H1 (cell line): ENCODE measurements at regions not wholly inside any gene's neighbourhood (a gene's known extent, or its start where the extent isn't known, plus 50 kb on each side); places are given as distances from the start of the nearest gene placed in this dataset.

Experiments used
- CTCF ChIA-PET: fragments of 300-600 bp; sonication (Branson Sonifier 250); formaldehyde crosslinking; loops from one replicate; lab custom pipeline; 2021; ENCODE audit not compliant: partially characterized antibody; lab: Charles Lee
- POLR2A ChIA-PET: fragments of 300-600 bp; sonication (Branson Sonifier 250); formaldehyde crosslinking; loops from one replicate; lab custom pipeline; 2021; ENCODE audit warnings: inconsistent platforms; ENCODE audit not compliant: partially characterized antibody; lab: Charles Lee
- DNase-seq, 2 experiments: peaks; one replicate each; pipeline versions ENCODE4 v3.0.0 to v3.0.0-alpha.2; 2010 to 2022; ENCODE audit warnings: low spot score in 2 of 2, low read depth in 1 of 2, mixed read lengths in 1 of 2
- FAIRE-seq: peaks from 2 replicates; lab custom pipeline; 2011; peaks lifted over from hg19 to GRCh38; lab: Jason Lieb, UNC
- H2AFZ ChIP-seq: 2 replicates; pipeline ENCODE4 v1.8.1; 2012; ENCODE audit warnings: low read length, inconsistent platforms
- H2AK5ac ChIP-seq: 2 replicates; pipeline ENCODE4 v1.6.1; 2013; ENCODE audit warnings: low read depth, low read length
- H2BK120ac ChIP-seq: replicated peaks from 2 replicates; pipeline ENCODE3; 2013; ENCODE audit warnings: low read depth, low read length, inconsistent platforms
- H2BK12ac ChIP-seq: 2 replicates; pipeline ENCODE4 v1.6.1; 2013; ENCODE audit warnings: low read depth, low read length
- H2BK15ac ChIP-seq: 2 replicates; pipeline ENCODE4 v1.6.1; 2013; ENCODE audit warnings: low read length
- H2BK20ac ChIP-seq: 2 replicates; pipeline ENCODE4 v1.6.1; 2013; ENCODE audit warnings: low read length
- H2BK5ac ChIP-seq: 2 replicates; pipeline ENCODE4 v1.6.1; 2013; ENCODE audit warnings: low read depth, low read length
- H3K14ac ChIP-seq: 2 replicates; pipeline ENCODE4 v1.6.1; 2013; ENCODE audit warnings: inconsistent platforms; ENCODE audit not compliant: insufficient read length
- H3K18ac ChIP-seq: 2 replicates; pipeline ENCODE4 v1.6.1; 2013; ENCODE audit warnings: low read length; ENCODE audit errors: extremely low read depth
- H3K23ac ChIP-seq: 2 replicates; pipeline ENCODE4 v1.6.1; 2013; ENCODE audit warnings: inconsistent platforms; ENCODE audit not compliant: insufficient read length
- H3K23me2 ChIP-seq: 2 replicates; pipeline ENCODE4 v1.6.1; 2013; ENCODE audit warnings: low read depth, low read length
- H3K27ac ChIP-seq: 2 replicates; pipeline ENCODE4 v1.6.1; 2011; ENCODE audit warnings: low read depth, low read length, inconsistent platforms
- H3K27me3 ChIP-seq, 4 experiments: replicated peaks in 1 of 4; 1 replicate in 1 of 4; 2 replicates in 3 of 4; pipeline versions ENCODE4 v1.6.1 to v1.8.1; 2011 to 2013; ENCODE audit warnings: low read length in 3 of 4, mild to moderate bottlenecking in 3 of 4, inconsistent platforms in 2 of 4, mixed read lengths in 2 of 4, moderate library complexity in 1 of 4; ENCODE audit not compliant: control insufficient read depth in 3 of 4, insufficient read depth in 3 of 4; ENCODE audit errors: extremely low read depth in 1 of 4
- H3K36me3 ChIP-seq, 4 experiments: 2 replicates each; pipeline versions ENCODE4 v1.6.1 to v1.8.1; 2011 to 2013; ENCODE audit warnings: mild to moderate bottlenecking in 4 of 4, low read length in 3 of 4, moderate library complexity in 2 of 4, control low read depth in 1 of 4, inconsistent platforms in 1 of 4; ENCODE audit not compliant: insufficient read depth in 4 of 4, control insufficient read depth in 2 of 4
- H3K4ac ChIP-seq: replicated peaks from 2 replicates; pipeline ENCODE3; 2013; ENCODE audit warnings: low read length, low read depth, mixed read lengths, inconsistent platforms; ENCODE audit not compliant: insufficient read length
- H3K4me1 ChIP-seq, 4 experiments: replicated peaks in 1 of 4; 1 replicate in 1 of 4; 2 replicates in 3 of 4; pipeline versions ENCODE4 v1.6.1 to v1.8.1; 2011 to 2013; ENCODE audit warnings: low read length in 3 of 4, inconsistent platforms in 2 of 4, mixed read lengths in 1 of 4; ENCODE audit not compliant: insufficient read depth in 4 of 4, control insufficient read depth in 3 of 4
- H3K4me2 ChIP-seq, 2 experiments: 2 replicates each; pipeline versions ENCODE4 v1.6.1 to v1.8.1; 2011 to 2013; ENCODE audit warnings: low read depth in 2 of 2, low read length in 2 of 2, control low read depth in 1 of 2, inconsistent platforms in 1 of 2, mild to moderate bottlenecking in 1 of 2; ENCODE audit not compliant: insufficient read depth in 1 of 2
- H3K4me3 ChIP-seq, 4 experiments: fragments of 200-600, 300-600 bp in 1 of 4; sonication (generic), shearing (Covaris generic), sonication (Bioruptor Twin) in 1 of 4; 2 replicates each; pipeline versions ENCODE4 v1.5.1 to v1.8.1; 2011 to 2016; ENCODE audit warnings: low read length in 4 of 4, low read depth in 3 of 4, control low read depth in 2 of 4, inconsistent platforms in 2 of 4, mild to moderate bottlenecking in 2 of 4, mixed read lengths in 1 of 4, moderate library complexity in 1 of 4; ENCODE audit not compliant: insufficient read depth in 2 of 4; ENCODE audit errors: extremely low read depth in 1 of 4
- H3K56ac ChIP-seq: replicated peaks from 2 replicates; pipeline ENCODE3; 2013; ENCODE audit warnings: low read depth, mild to moderate bottlenecking, mixed read lengths, low read length, inconsistent platforms; ENCODE audit not compliant: insufficient read length
- H3K79me1 ChIP-seq: 2 replicates; pipeline ENCODE4 v1.6.1; 2013; ENCODE audit warnings: low read depth, low read length, control low read depth
- H3K79me2 ChIP-seq, 2 experiments: 2 replicates each; pipeline versions ENCODE4 v1.6.1 to v1.8.1; 2012 to 2013; ENCODE audit warnings: low read length in 2 of 2, mild to moderate bottlenecking in 2 of 2, inconsistent platforms in 1 of 2; ENCODE audit not compliant: insufficient read depth in 2 of 2, control insufficient read depth in 1 of 2
- H3K9ac ChIP-seq, 4 experiments: replicated peaks in 1 of 4; 1 replicate in 1 of 4; 2 replicates in 3 of 4; pipeline versions ENCODE4 v1.6.1 to v1.8.1; 2011 to 2013; ENCODE audit warnings: low read depth in 3 of 4, low read length in 3 of 4, control low read depth in 2 of 4, mild to moderate bottlenecking in 2 of 4, moderate library complexity in 2 of 4, inconsistent platforms in 1 of 4; ENCODE audit errors: extremely low read depth in 1 of 4
- H3K9me3 ChIP-seq, 2 experiments: 2 replicates each; pipeline versions ENCODE4 v1.6.1 to v1.8.1; 2012 to 2013; ENCODE audit warnings: mild to moderate bottlenecking in 2 of 2, moderate library complexity in 2 of 2, control low read depth in 1 of 2, inconsistent platforms in 1 of 2, low read depth in 1 of 2, low read length in 1 of 2, mixed read lengths in 1 of 2; ENCODE audit not compliant: insufficient read depth in 2 of 2
- H4K20me1 ChIP-seq, 2 experiments: replicated peaks in 1 of 2; 2 replicates each; pipeline versions ENCODE3 to v1.8.1; 2011 to 2013; ENCODE audit warnings: inconsistent platforms in 2 of 2, low read length in 2 of 2, mild to moderate bottlenecking in 1 of 2; ENCODE audit not compliant: insufficient read depth in 2 of 2, control insufficient read depth in 1 of 2
- H4K5ac ChIP-seq: 2 replicates; pipeline ENCODE4 v1.6.1; 2013; ENCODE audit warnings: low read length, low read depth, mixed read lengths, inconsistent platforms; ENCODE audit not compliant: insufficient read length
- H4K8ac ChIP-seq: 2 replicates; pipeline ENCODE4 v1.8.0; 2013; ENCODE audit warnings: mild to moderate bottlenecking, moderate library complexity, low read length, inconsistent platforms; ENCODE audit not compliant: insufficient read depth; ENCODE audit errors: extremely low read depth
- H4K91ac ChIP-seq: replicated peaks from 2 replicates; pipeline ENCODE3; 2013; ENCODE audit warnings: low read length, mixed read lengths, inconsistent platforms; ENCODE audit not compliant: insufficient read length
- BACH1 ChIP-seq: IDR thresholded peaks from 2 replicates; pipeline ENCODE4 v1.6.1; 2012; ENCODE audit warnings: low read length, improper control_type of control experiment
- BRCA1 ChIP-seq: IDR thresholded peaks from 2 replicates; pipeline ENCODE4 v1.6.1; 2012; ENCODE audit warnings: low read depth, low read length, improper control_type of control experiment
- CHD2 ChIP-seq: IDR thresholded peaks from 2 replicates; pipeline ENCODE4 v1.6.1; 2012; ENCODE audit warnings: low read length, improper control_type of control experiment
- CREB1 ChIP-seq: IDR thresholded peaks from 2 replicates; pipeline ENCODE4 v1.6.1; 2012; ENCODE audit warnings: inconsistent platforms
- KDM4A ChIP-seq: IDR thresholded peaks from one replicate; pipeline ENCODE4 v1.7.1; 2012; ENCODE audit warnings: low read depth, mild to moderate bottlenecking, moderate library complexity, low read length, inconsistent platforms; ENCODE audit not compliant: severe bottlenecking
- KDM5A ChIP-seq: fragments of 200-600 bp; IDR thresholded peaks from 2 replicates; pipeline ENCODE4 v1.7.1; 2012; ENCODE audit warnings: mild to moderate bottlenecking, low read length, inconsistent platforms, mixed read lengths
- PHF8 ChIP-seq: fragments of 200-600 bp; sonication (generic); conservative IDR thresholded peaks from 2 replicates; pipeline ENCODE4 v1.7.1; 2012; ENCODE audit warnings: low read depth, mild to moderate bottlenecking, inconsistent platforms, low read length, moderate library complexity
- POU5F1 ChIP-seq: IDR thresholded peaks from 2 replicates; pipeline ENCODE4 v1.6.1; 2011; ENCODE audit warnings: low read depth, mild to moderate bottlenecking, low read length, moderate library complexity
- SIN3A ChIP-seq, 2 experiments: IDR thresholded peaks in 1 of 2; conservative IDR thresholded peaks in 1 of 2; 2 replicates each; pipeline ENCODE4 v1.6.1; 2011 to 2012; ENCODE audit warnings: low read length in 2 of 2, improper control_type of control experiment in 1 of 2, low read depth in 1 of 2, mild to moderate bottlenecking in 1 of 2
- SUZ12 ChIP-seq: fragments of 200-600 bp; sonication (generic); IDR thresholded peaks from 2 replicates; pipeline ENCODE4 v1.6.1; 2012; ENCODE audit warnings: mild to moderate bottlenecking, inconsistent platforms, low read length, moderate library complexity, mixed read lengths
- USF2 ChIP-seq: IDR thresholded peaks from 2 replicates; pipeline ENCODE4 v1.6.1; 2011; ENCODE audit warnings: low read length, improper control_type of control experiment
- YY1 ChIP-seq: IDR thresholded peaks from 2 replicates; pipeline ENCODE4 v1.6.1; 2011; ENCODE audit warnings: low read depth, mild to moderate bottlenecking, low read length
- WGBS, 2 experiments: shearing (Covaris generic) in 1 of 2; methylation state at CpG; one replicate each; pipeline versions ENCODE4 v1.1.6 to v1.1.7; 2013 to 2015; ENCODE audit warnings: low lambda C conversion rate in 2 of 2, mixed read lengths in 2 of 2, inconsistent platforms in 1 of 2, low coverage in 1 of 2, missing lambda C conversion rate in 1 of 2; ENCODE audit not compliant: insufficient replicate concordance in 2 of 2, insufficient coverage in 1 of 2, insufficient read length in 1 of 2; ENCODE audit errors: extremely low coverage in 1 of 2, missing lambda C conversion rate in 1 of 2; 5-methylcytosine and 5-hydroxymethylcytosine counted together

GRCh38 chr11:28757725-28758515 is 649.7 kb downstream of the METTL15 start:
- Histone ChIP-seq H2BK5ac (no peak overlapping the region), H3K79me2 (no peaks in the 10 kb centered on the region), H2BK15ac (no peak overlapping the region), H3K4ac (no peak overlapping the region), H3K23me2 (no peaks in the 10 kb centered on the region; the same call in 1 of the 2 replicates), H3K27me3 (no peaks in the 10 kb centered on the region), H3K4me2 (no peak overlapping the region), H4K91ac (no peak overlapping the region), H3K14ac (no peak overlapping the region), H3K36me3 (no peaks in the 10 kb centered on the region), H4K8ac (no peak overlapping the region), H2AFZ (no peak overlapping the region), H3K4me3 (no peak overlapping the region), H3K23ac (no peak overlapping the region), H3K4me1 (peaks cover 0 to 5% (median 0%) of the 10 kb centered on the region in 4 experiments; a peak in 2 of 7 replicates), H3K9me3 (no peaks in the 10 kb centered on the region), H2BK120ac (no peak overlapping the region), H3K9ac (no peak overlapping the region), H3K27ac (no peak overlapping the region), H3K79me1 (no peaks in the 10 kb centered on the region), H3K56ac (no peak overlapping the region), H3K18ac (no peak overlapping the region), H2BK20ac (no peak overlapping the region), H2BK12ac (no peak overlapping the region; the same call in 1 of the 2 replicates), H4K20me1 (no peaks in the 10 kb centered on the region), H4K5ac (no peak overlapping the region), H2AK5ac (no peak overlapping the region)
- ChIA-PET POLR2A (no interaction called here), CTCF (interaction anchor here (1.1 kb wide), 1 partner anchor 263 kb away, joined by 3 read pairs; no protein-coding TSS in a partner anchor)
- FAIRE-seq (no peak), DNase-seq (no peak)
- 95% methylated on average over 5 of the region's 5 CpGs; no CpG with 5 or more reads in 1 of the 2 experiments for WGBS, 2 experiments
- no peak for TF ChIP-seq CHD2
- TF ChIP-seq CREB1, result no peak
- TF ChIP-seq BACH1, result no peak
- no peak for TF ChIP-seq YY1
- TF ChIP-seq BRCA1, result no peak
- no peak for TF ChIP-seq KDM4A
- TF ChIP-seq POU5F1, result no peak
- TF ChIP-seq KDM5A, result no peak
- TF ChIP-seq PHF8, result no peak
- no peak for TF ChIP-seq SUZ12
- TF ChIP-seq SIN3A (conservative IDR thresholded peaks at IDR 0.05 in 1 of 2, IDR thresholded peaks at IDR 0.05 in 1 of 2; ENCODE audit: low read depth in 1 of 2, low read length in 2 of 2), result no peak
- no peak for TF ChIP-seq USF2
